ENCODE measurements at regions not wholly inside any gene's neighbourhood (a gene's known extent, or its start where the extent isn't known, plus 50 kb on each side); places are given as distances from the start of the nearest gene placed in this dataset.

GRCh38 chr9:33722359-33722675 is 73.0 kb upstream of the PRSS3 start:
- Histone ChIP-seq H3K27me3 (ENCODE audit: control insufficient read depth in 1 of 2, insufficient read depth in 2 of 2, low read length in 2 of 2) (peaks cover 0 to 6% of the 10 kb centered on the region in 2 experiments; a peak in 3 of 5 replicates), H3K4me1 (ENCODE audit: insufficient read depth, low read length) (peaks cover 14% of the 10 kb centered on the region), H3K4me3 (replicated peaks in 1 of 3; ENCODE audit: insufficient read depth in 1 of 3, low read depth in 2 of 3, low read length in 3 of 3) (no peak overlapping the region), H2AFZ (ENCODE audit: low read length) (no peak overlapping the region), H3K9ac (ENCODE audit: insufficient read depth, low read depth, low read length) (no peak overlapping the region), H3K36me3 (replicated peaks in 1 of 2; ENCODE audit: control insufficient read depth in 1 of 2, insufficient read depth in 2 of 2, low read length in 2 of 2) (no peaks in the 10 kb centered on the region), H3K9me3 (ENCODE audit: low read length) (no peaks in the 10 kb centered on the region), H3K79me2 (ENCODE audit: insufficient read depth, low read length) (no peaks in the 10 kb centered on the region), H4K20me1 (ENCODE audit: insufficient read depth, low read length) (no peaks in the 10 kb centered on the region), H3K27ac (ENCODE audit: extremely low read length, insufficient read depth, low read length) (no peak overlapping the region), H3K4me2 (ENCODE audit: low read depth, low read length) (no peak overlapping the region)
- TF ChIP-seq SRF (IDR thresholded peaks at IDR 0.05; ENCODE audit: low read depth, low read length) (no peak), IRX3 (CRISPR knock-in tag; IDR thresholded peaks at IDR 0.05; ENCODE audit: borderline replicate concordance, low read depth) (0 out of 2 replicates have a peak, but pooled peaks have one; percentile 1), BRCA1 (CRISPR knock-in tag; IDR thresholded peaks at IDR 0.05) (peak; percentile 8; the same call in 1 of the 2 replicates), THAP11 (CRISPR knock-in tag; IDR thresholded peaks at IDR 0.05) (no peak), MED1 (CRISPR knock-in tag; IDR thresholded peaks at IDR 0.05) (peak; percentile 6; the same call in 1 of the 2 replicates), ZNF335 (CRISPR knock-in tag; IDR thresholded peaks at IDR 0.05) (0 out of 2 replicates have a peak, but pooled peaks have one; percentile 2), ZIK1 (CRISPR knock-in tag; IDR thresholded peaks at IDR 0.05; ENCODE audit: borderline replicate concordance, low read depth) (no peak)
- FAIRE-seq (no peak), DNase-seq (ENCODE audit: low spot score) (no peak), ATAC-seq (no peak)
- ChIA-PET CTCF (ENCODE audit: low intra/inter-chr PET ratio, low total read pairs) (interaction anchor here (0.6 to 6.6 kb wide), 6 partner anchors 20 to 348 kb away, joined by 3 to 163 read pairs (median 4); no protein-coding TSS in a partner anchor), POLR2A (no interaction called here)
- BruUV-seq (replicated peaks), result no TSS peak
- 37% methylated on average over 5 of the region's 5 CpGs for WGBS (ENCODE audit: low lambda C conversion rate)
- intact Hi-C loops (cut with micrococcal nuclease; ENCODE audit: unreplicated experiment) (loop anchor here (1.0 to 2.0 kb wide), 2 partner anchors 98 to 106 kb away; no protein-coding TSS in a partner anchor), in situ Hi-C loops (cut with HindIII; ENCODE audit: extremely low pct_ligation_motif_present, low pct_unique_long_range_greater_than_20kb) (loop anchor here (10.0 kb wide), 1 partner anchor 98 kb away; no protein-coding TSS in a partner anchor)

- H3K79me2 ChIP-seq (ENCODE audit: insufficient read depth, low read length), result no peaks in the 10 kb centered on the region
- DNase-seq (ENCODE audit: low spot score) (no peak), FAIRE-seq (no peak), ATAC-seq (no peak)
- no peaks in the 10 kb centered on the region for H3K36me3 ChIP-seq (replicated peaks in 1 of 2; ENCODE audit: control insufficient read depth in 1 of 2, insufficient read depth in 2 of 2, low read length in 2 of 2)
- no peak overlapping the region for H3K9ac ChIP-seq (ENCODE audit: insufficient read depth, low read depth, low read length)
- H3K27me3 ChIP-seq (ENCODE audit: control insufficient read depth in 1 of 2, insufficient read depth in 2 of 2, low read length in 2 of 2), result 0 out of 5 replicates have a peak, but pooled peaks cover 0 to 3% of the 10 kb centered on the region in 2 experiments
- no peak overlapping the region for H3K4me3 ChIP-seq (replicated peaks in 1 of 3; ENCODE audit: insufficient read depth in 1 of 3, low read depth in 2 of 3, low read length in 3 of 3)
- no peak overlapping the region for H3K4me2 ChIP-seq (ENCODE audit: low read depth, low read length)
- no peaks in the 10 kb centered on the region for H3K9me3 ChIP-seq (ENCODE audit: low read length)
- H3K4me1 ChIP-seq (ENCODE audit: insufficient read depth, low read length), result no peaks in the 10 kb centered on the region
- CTCF ChIA-PET (ENCODE audit: low intra/inter-chr PET ratio, low total read pairs), result no interaction called here
- no peak overlapping the region for H2AFZ ChIP-seq (ENCODE audit: low read length)
- no peak overlapping the region for H3K27ac ChIP-seq (ENCODE audit: extremely low read length, insufficient read depth, low read length)
- intact Hi-C loops (cut with micrococcal nuclease; ENCODE audit: unreplicated experiment) (no loop called here), in situ Hi-C loops (cut with HindIII; ENCODE audit: extremely low pct_ligation_motif_present, low pct_unique_long_range_greater_than_20kb) (loop anchor here (10.0 kb wide), 1 partner anchor 104 kb away; no protein-coding TSS in a partner anchor)
- H4K20me1 ChIP-seq (ENCODE audit: insufficient read depth, low read length), result no peaks in the 10 kb centered on the region
- no TSS peak for BruUV-seq (replicated peaks)
- 0% methylated on average over 1 of the region's 1 CpG for WGBS (ENCODE audit: low lambda C conversion rate)
- POLR2A ChIA-PET, result no interaction called here
- TF ChIP-seq ZNF337 (CRISPR knock-in tag; IDR thresholded peaks at IDR 0.05; ENCODE audit: borderline replicate concordance, low read depth) (no peak), LRRFIP1 (CRISPR knock-in tag; conservative IDR thresholded peaks at IDR 0.05) (no peak), ATRX (CRISPR knock-in tag; IDR thresholded peaks at IDR 0.05; ENCODE audit: borderline replicate concordance) (no peak), SOX13 (IDR thresholded peaks at IDR 0.05) (no peak), SOX13 (CRISPR knock-in tag; conservative IDR thresholded peaks at IDR 0.05 in 1 of 2, IDR thresholded peaks at IDR 0.05 in 1 of 2) (no peak), TRAFD1 (CRISPR knock-in tag; IDR thresholded peaks at IDR 0.05; ENCODE audit: borderline replicate concordance) (no peak), AHR (CRISPR knock-in tag; IDR thresholded peaks at IDR 0.05) (no peak), FOXA1 (IDR thresholded peaks at IDR 0.05) (no peak), FOXA1 (CRISPR knock-in tag; IDR thresholded peaks at IDR 0.05) (no peak), KDM6A (CRISPR knock-in tag; IDR thresholded peaks at IDR 0.05; ENCODE audit: low read depth) (no peak)
Measured at GRCh38 chr9:33728613-33729012, 66.7 kb upstream of the PRSS3 start.

All from HepG2 (cell line).